ENCODE measurements at regions not wholly inside any gene's neighbourhood (a gene's known extent, or its start where the extent isn't known, plus 50 kb on each side); places are given as distances from the start of the nearest gene placed in this dataset.
A peak's percentile ranks its signal among the peaks of the same experiment; 100 is the strongest.
"Not testable (repeated sequence)": the region's sequence is repeated elsewhere in the genome, so short reads cannot be mapped to it uniquely, and the experiment has no call there.

DNA sequence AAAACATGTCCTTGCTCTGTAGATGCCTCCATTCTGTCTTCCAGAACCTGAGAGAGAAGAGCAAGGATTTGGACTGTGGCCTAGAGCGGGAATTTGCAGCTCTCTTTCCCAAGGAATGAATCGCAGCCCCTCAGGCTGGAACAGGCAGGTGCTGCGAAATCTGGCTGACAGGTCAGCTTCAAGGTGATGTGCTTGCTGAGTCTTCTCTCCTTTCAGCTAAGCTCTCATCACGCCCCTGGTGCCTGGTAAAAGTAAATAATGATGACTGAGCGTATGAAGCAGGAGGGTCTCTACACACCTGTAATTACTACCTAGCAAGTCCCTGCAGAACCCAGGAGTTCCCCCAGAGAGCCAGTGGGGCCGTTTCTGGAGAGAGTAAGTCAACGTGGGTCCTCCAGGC lies 204.3 kb upstream of the IRF2BP2 start:
- not testable (repeated sequence) for DNase-seq (ENCODE audit: low read depth in 1 of 2, low spot score in 1 of 2); H3K4me3 ChIP-seq (replicated peaks; ENCODE audit: insufficient read depth, low read length); H3K27ac ChIP-seq (replicated peaks); H3K27me3 ChIP-seq (ENCODE audit: insufficient read depth, poor library complexity, severe bottlenecking)

GRCh38 chr1:234811824-234812223 lies 201.8 kb upstream of the IRF2BP2 start:
- H3K27ac ChIP-seq (replicated peaks); H3K4me3 ChIP-seq (replicated peaks; ENCODE audit: insufficient read depth, low read length); DNase-seq (ENCODE audit: low read depth in 1 of 2, low spot score in 1 of 2); H3K27me3 ChIP-seq (ENCODE audit: insufficient read depth, poor library complexity, severe bottlenecking): not testable (repeated sequence)

- not testable (repeated sequence) for H3K27me3 ChIP-seq (ENCODE audit: insufficient read depth, poor library complexity, severe bottlenecking); H3K4me3 ChIP-seq (replicated peaks; ENCODE audit: insufficient read depth, low read length); H3K27ac ChIP-seq (replicated peaks)
- DNase-seq (ENCODE audit: low read depth in 1 of 2, low spot score in 1 of 2): peak in 1 of 2 experiments; percentile 30
These were observed 200.7 kb upstream of the IRF2BP2 start for GRCh38 chr1:234810726-234811125.

DNA sequence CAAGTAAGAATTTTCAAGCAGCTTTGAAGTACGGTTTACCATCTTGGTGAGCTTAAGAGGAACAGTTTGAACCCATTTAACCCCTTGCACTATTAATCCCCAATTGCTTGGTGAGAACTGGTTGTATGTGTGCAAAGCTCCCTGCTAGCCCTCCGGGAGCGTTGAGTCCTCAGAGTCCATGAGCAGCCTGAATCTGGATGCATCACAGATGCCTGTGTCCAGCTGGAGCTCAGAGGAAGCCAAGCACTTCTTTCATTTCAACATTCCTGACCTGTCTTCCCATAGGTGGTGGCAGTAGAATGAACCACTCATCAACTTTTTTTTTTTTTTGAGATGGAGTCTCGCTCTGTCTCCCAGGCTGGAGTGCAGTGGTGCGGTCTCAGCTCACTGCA lies 199.9 kb upstream of the IRF2BP2 start:
- H3K4me3 ChIP-seq (replicated peaks; ENCODE audit: insufficient read depth, low read length); H3K27ac ChIP-seq (replicated peaks); H3K27me3 ChIP-seq (ENCODE audit: insufficient read depth, poor library complexity, severe bottlenecking); DNase-seq (ENCODE audit: low read depth in 1 of 2, low spot score in 1 of 2): not testable (repeated sequence)

GRCh38 chr1:234808943-234809853 lies 199.2 kb upstream of the IRF2BP2 start:
- H3K27ac ChIP-seq (replicated peaks); DNase-seq (ENCODE audit: low read depth in 1 of 2, low spot score in 1 of 2); H3K27me3 ChIP-seq (ENCODE audit: insufficient read depth, poor library complexity, severe bottlenecking); H3K4me3 ChIP-seq (replicated peaks; ENCODE audit: insufficient read depth, low read length): not testable (repeated sequence)

DNA sequence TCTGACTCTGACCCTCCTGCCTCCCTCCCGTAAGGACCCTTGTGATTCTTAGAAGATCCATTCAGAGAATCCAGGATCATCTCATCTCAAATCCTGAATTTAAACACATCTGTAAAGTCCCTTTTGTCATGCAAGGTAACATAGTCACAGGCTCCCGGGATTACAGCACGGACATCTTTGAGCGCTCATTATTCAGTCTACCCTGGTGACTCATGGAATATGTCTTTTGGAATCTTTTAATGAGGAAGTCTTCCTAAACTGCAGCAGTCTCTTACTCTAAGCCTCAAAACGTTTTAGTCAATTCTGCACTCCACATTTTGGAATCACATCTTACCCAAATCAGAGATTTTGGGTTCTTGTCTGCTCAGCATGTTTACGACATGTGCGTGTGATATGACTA lies 198.5 kb upstream of the IRF2BP2 start:
- H3K27me3 ChIP-seq (ENCODE audit: insufficient read depth, poor library complexity, severe bottlenecking); H3K27ac ChIP-seq (replicated peaks); DNase-seq (ENCODE audit: low read depth in 1 of 2, low spot score in 1 of 2); H3K4me3 ChIP-seq (replicated peaks; ENCODE audit: insufficient read depth, low read length): not testable (repeated sequence)

DNA sequence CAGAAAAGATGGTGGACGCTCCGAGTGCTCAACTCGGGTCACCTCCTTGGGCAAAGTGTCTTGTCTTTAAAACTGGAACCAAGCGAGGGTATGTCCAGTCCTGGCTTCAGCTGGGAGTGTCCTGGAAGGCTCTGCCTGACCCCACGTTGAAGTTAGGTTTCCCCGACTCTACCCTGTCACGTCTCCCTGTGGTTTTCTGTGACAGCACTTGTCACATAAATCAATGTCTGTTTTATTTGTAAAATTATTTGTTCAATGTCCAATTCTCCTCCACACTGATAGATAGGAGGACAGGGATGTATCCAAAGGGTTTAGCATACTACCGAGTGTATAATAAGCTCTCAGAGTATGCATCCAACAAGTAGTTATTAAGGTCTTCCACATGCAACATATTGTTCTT lies 197.7 kb upstream of the IRF2BP2 start:
- not testable (repeated sequence) for H3K4me3 ChIP-seq (replicated peaks; ENCODE audit: insufficient read depth, low read length); H3K27me3 ChIP-seq (ENCODE audit: insufficient read depth, poor library complexity, severe bottlenecking); DNase-seq (ENCODE audit: low read depth in 1 of 2, low spot score in 1 of 2); H3K27ac ChIP-seq (replicated peaks)

GRCh38 chr1:234802586-234802985 lies 192.6 kb upstream of the IRF2BP2 start:
- peak in 1 of 2 experiments; percentile 25 for DNase-seq (ENCODE audit: low read depth in 1 of 2, low spot score in 1 of 2)
- not testable (repeated sequence) for H3K27ac ChIP-seq (replicated peaks); H3K27me3 ChIP-seq (ENCODE audit: insufficient read depth, poor library complexity, severe bottlenecking); H3K4me3 ChIP-seq (replicated peaks; ENCODE audit: insufficient read depth, low read length)

DNA sequence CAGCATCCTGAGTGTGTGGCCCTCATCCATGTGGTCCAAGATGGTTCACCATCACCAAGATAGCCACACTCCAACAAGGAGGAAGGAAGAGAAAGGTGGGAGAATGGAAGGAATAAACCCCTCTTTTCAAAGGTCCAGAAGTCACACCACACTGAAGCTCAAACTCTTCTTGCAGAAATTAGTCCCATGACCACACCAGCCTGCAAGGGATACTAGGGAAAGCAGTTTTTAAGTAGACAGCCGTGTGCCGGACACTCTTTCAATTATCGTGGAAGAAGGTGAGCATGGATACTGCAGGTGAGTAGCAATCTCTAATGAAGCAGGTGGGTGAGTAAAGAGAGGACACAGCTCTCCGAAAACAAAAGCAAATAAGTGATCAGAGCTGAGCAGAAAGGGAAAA lies 191.7 kb upstream of the IRF2BP2 start:
- not testable (repeated sequence) for H3K27ac ChIP-seq (replicated peaks)

GRCh38 chr1:234801147-234801546 lies 191.2 kb upstream of the IRF2BP2 start:
- not testable (repeated sequence) for DNase-seq (ENCODE audit: low read depth in 1 of 2, low spot score in 1 of 2); H3K27ac ChIP-seq (replicated peaks); H3K27me3 ChIP-seq (ENCODE audit: insufficient read depth, poor library complexity, severe bottlenecking); H3K4me3 ChIP-seq (replicated peaks; ENCODE audit: insufficient read depth, low read length)

More for the DNA sequence above, 191.7 kb upstream of the IRF2BP2 start:
- H3K27me3 ChIP-seq (ENCODE audit: insufficient read depth, poor library complexity, severe bottlenecking); DNase-seq (ENCODE audit: low read depth in 1 of 2, low spot score in 1 of 2); H3K4me3 ChIP-seq (replicated peaks; ENCODE audit: insufficient read depth, low read length): not testable (repeated sequence)

DNA sequence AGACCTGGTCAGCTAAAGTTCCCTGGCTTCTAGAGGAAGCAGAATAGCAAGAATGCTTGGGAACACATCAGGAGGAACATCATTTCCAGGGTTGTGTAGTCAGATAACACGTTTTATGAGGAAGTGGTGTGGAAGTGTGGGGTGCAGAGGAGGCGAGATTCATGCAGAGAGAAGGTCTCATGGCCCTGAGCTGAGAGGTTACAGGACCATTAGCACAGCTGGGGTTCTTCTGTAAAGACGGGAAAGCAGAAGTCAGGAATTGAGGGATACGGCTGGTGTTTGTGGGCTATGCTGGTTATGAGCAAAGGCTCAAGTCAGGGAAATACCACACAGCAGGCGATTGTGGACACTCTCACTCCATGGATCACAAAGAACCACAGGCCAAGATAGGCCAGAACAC lies 190.6 kb upstream of the IRF2BP2 start:
- H3K27ac ChIP-seq (replicated peaks); H3K4me3 ChIP-seq (replicated peaks; ENCODE audit: insufficient read depth, low read length); H3K27me3 ChIP-seq (ENCODE audit: insufficient read depth, poor library complexity, severe bottlenecking): not testable (repeated sequence)
- DNase-seq (ENCODE audit: low read depth in 1 of 2, low spot score in 1 of 2): peak in 1 of 2 experiments; percentile 70
- peak; percentile 64; the same call in 1 of the 2 replicates for TF ChIP-seq SPI1 (IDR thresholded peaks at IDR 0.05; ENCODE audit: borderline replicate concordance, low read depth)

GRCh38 chr1:234799021-234799689 lies 189.2 kb upstream of the IRF2BP2 start:
- H3K4me3 ChIP-seq (replicated peaks; ENCODE audit: insufficient read depth, low read length); H3K27me3 ChIP-seq (ENCODE audit: insufficient read depth, poor library complexity, severe bottlenecking); DNase-seq (ENCODE audit: low read depth in 1 of 2, low spot score in 1 of 2); H3K27ac ChIP-seq (replicated peaks): not testable (repeated sequence)

- H3K27me3 ChIP-seq (ENCODE audit: insufficient read depth, poor library complexity, severe bottlenecking); H3K4me3 ChIP-seq (replicated peaks; ENCODE audit: insufficient read depth, low read length); DNase-seq (ENCODE audit: low read depth in 1 of 2, low spot score in 1 of 2); H3K27ac ChIP-seq (replicated peaks): not testable (repeated sequence)
These were observed 187.2 kb upstream of the IRF2BP2 start for GRCh38 chr1:234797216-234797615.

DNA sequence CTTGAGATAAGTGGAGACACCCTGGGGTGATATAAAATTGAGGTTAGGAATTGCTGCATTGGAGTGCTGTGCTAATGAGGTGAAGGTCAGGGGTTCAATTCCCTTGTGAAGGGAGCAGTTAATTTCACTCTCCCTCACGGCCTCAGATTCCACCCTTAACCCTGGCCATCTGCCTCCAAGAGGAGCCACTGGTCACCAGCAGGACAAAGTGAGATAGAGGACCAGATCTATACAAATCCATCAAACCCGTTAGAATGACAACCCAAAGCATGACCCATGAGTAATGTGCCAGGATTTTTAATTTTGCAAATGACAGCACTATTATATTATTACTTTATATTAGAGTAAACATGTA lies 186.4 kb upstream of the IRF2BP2 start:
- not testable (repeated sequence) for H3K4me3 ChIP-seq (replicated peaks; ENCODE audit: insufficient read depth, low read length); H3K27ac ChIP-seq (replicated peaks); DNase-seq (ENCODE audit: low read depth in 1 of 2, low spot score in 1 of 2); H3K27me3 ChIP-seq (ENCODE audit: insufficient read depth, poor library complexity, severe bottlenecking)

All from HL-60 (cell line).